NB4 (cell line): ENCODE measurements at regions not wholly inside any gene's neighbourhood (a gene's known extent, or its start where the extent isn't known, plus 50 kb on each side); places are given as distances from the start of the nearest gene placed in this dataset.

Experiments used
- DNase-seq: peaks from one replicate; pipeline ENCODE4 v3.0.0; 2010; ENCODE audit warnings: low read depth
- H3K4me3 ChIP-seq: one replicate; pipeline ENCODE4 v1.5.1; 2011; ENCODE audit warnings: mild to moderate bottlenecking, low read depth, low read length, moderate library complexity
- CTCF ChIP-seq: IDR thresholded peaks from one replicate; pipeline ENCODE4 v1.5.1; 2012; ENCODE audit warnings: low read depth, low read length
- MAX ChIP-seq: IDR thresholded peaks from 2 replicates; pipeline ENCODE4 v1.6.1; 2011; ENCODE audit warnings: low read depth, low read length
- MYC ChIP-seq: IDR thresholded peaks from 2 replicates; pipeline ENCODE4 v1.6.1; 2011; ENCODE audit warnings: low read depth, low read length
- POLR2A ChIP-seq: IDR thresholded peaks from 2 replicates; pipeline ENCODE4 v1.6.1; 2011; ENCODE audit warnings: mild to moderate bottlenecking; ENCODE audit not compliant: insufficient read length; ENCODE audit errors: extremely low read depth

GRCh38 chr6:12578751-12579150, 137.8 kb upstream of the PHACTR1 start:
- TF ChIP-seq CTCF = no peak
- DNase-seq = no peak
- no peak overlapping the region for H3K4me3 ChIP-seq

GRCh38 chr6:12580290-12580689, 136.3 kb upstream of the PHACTR1 start:
- TF ChIP-seq CTCF (no peak), MYC (no peak), MAX (no peak), POLR2A (no peak)
- H3K4me3 ChIP-seq = no peak overlapping the region
- DNase-seq = no peak

GRCh38 chr6:12582421-12583110, 134.0 kb upstream of the PHACTR1 start:
- no peak for DNase-seq
- no peak overlapping the region for H3K4me3 ChIP-seq
- no peak for TF ChIP-seq MAX
- no peak for TF ChIP-seq CTCF
- TF ChIP-seq MYC = no peak
- no peak for TF ChIP-seq POLR2A

GRCh38 chr6:12584631-12585405, 131.7 kb upstream of the PHACTR1 start:
- DNase-seq = no peak
- TF ChIP-seq MAX = no peak
- no peak for TF ChIP-seq POLR2A
- no peak for TF ChIP-seq CTCF
- TF ChIP-seq MYC = no peak
- H3K4me3 ChIP-seq = no peak overlapping the region

- TF ChIP-seq CTCF = no peak
- TF ChIP-seq POLR2A = no peak
- no peak for TF ChIP-seq MYC
- TF ChIP-seq MAX = no peak
- DNase-seq = no peak
- H3K4me3 ChIP-seq = no peak overlapping the region
Measured at GRCh38 chr6:12585497-12585958, 131.0 kb upstream of the PHACTR1 start.
